Adrenal gland (tissue), 9 donors: ENCODE measurements at regions not wholly inside any gene's neighbourhood (a gene's known extent, or its start where the extent isn't known, plus 50 kb on each side); places are given as distances from the start of the nearest gene placed in this dataset.

Experiments
- DNase-seq, 7 donors: peaks; one replicate each; pipeline ENCODE4 v3.0.0-alpha.2; 2019 to 2020
- H3K27ac ChIP-seq, 5 donors: fragments of 200-600 bp; sonication (generic) in 4 of 5; 1 replicate in 3 of 5; 2 replicates in 2 of 5; pipeline versions ENCODE4 v1.5.1 to v1.8.0; 2016 to 2020; ENCODE audit warnings: mild to moderate bottlenecking in 1 of 5
- H3K27me3 ChIP-seq: fragments of 200-600 bp; 2 replicates; pipeline ENCODE4 v1.8.0; 2021
- H3K36me3 ChIP-seq, 2 donors: fragments of 200-600 bp; replicated peaks in 1 of 2; 1 replicate in 1 of 2; 2 replicates in 1 of 2; pipeline versions ENCODE4 v1.5.1 to v1.8.0; 2018 to 2022
- H3K4me1 ChIP-seq, 2 donors: fragments of 200-600 bp; replicated peaks in 1 of 2; 1 replicate in 1 of 2; 2 replicates in 1 of 2; pipeline versions ENCODE4 v1.5.1 to v1.8.0; 2018 to 2021
- H3K4me3 ChIP-seq, 4 donors: fragments of 200-600 bp; sonication (generic) in 3 of 4; one replicate each; pipeline ENCODE4 v1.5.1; 2016 to 2018
- H3K9me3 ChIP-seq, 3 donors: fragments of 200-600 bp; sonication (generic) in 1 of 3; replicated peaks in 1 of 3; 1 replicate in 2 of 3; 2 replicates in 1 of 3; pipeline versions ENCODE4 v1.5.1 to v1.8.0; 2016 to 2021
- POLR2A ChIP-seq, 2 donors: fragments of 450-650 bp; IDR thresholded peaks; one replicate each; pipeline ENCODE4 v1.6.1; 2017; ENCODE audit warnings: antibody characterized with exemption in 2 of 2, mild to moderate bottlenecking in 2 of 2, moderate library complexity in 1 of 2
- WGBS, 4 donors: extraction: QIAGEN DNeasy Blood & Tissue Kit in 2 of 4; methylation state at CpG; one replicate each; pipeline versions ENCODE4 v1.1.5 to v1.1.7; 2013 to 2017; 5-methylcytosine and 5-hydroxymethylcytosine counted together
- intact Hi-C, 2 donors: fragments of 100-400 bp; cut with DNase I; formaldehyde crosslinking; loops; one replicate each; pipeline versions ENCODE4 v1.14.1 to v1.15.0; 2022 to 2023
- TF ChIP-seq, protein P1 (sequence below), 6 experiments: fragments of 450-650 bp in 4 of 6; fragments of 200-600 bp in 2 of 6; sonication (generic) in 1 of 6; IDR thresholded peaks; 1 replicate in 5 of 6; 2 replicates in 1 of 6; pipeline versions ENCODE4 v1.5.1 to v1.8.0; 2016 to 2021; ENCODE audit warnings: antibody characterized with exemption in 6 of 6, mild to moderate bottlenecking in 2 of 6, moderate library complexity in 1 of 6
- donor health status: healthy with polysubstance abuse.
- donor health status: Bipolar disorder and iron deficiency.
- donor health status: DM: yes; HTN: yes; CAD: no.
- donor health status: DM: no; HTN: no; CAD: no.
- donor health status: DM: no; HTN: no; CAD: no.

DNA sequence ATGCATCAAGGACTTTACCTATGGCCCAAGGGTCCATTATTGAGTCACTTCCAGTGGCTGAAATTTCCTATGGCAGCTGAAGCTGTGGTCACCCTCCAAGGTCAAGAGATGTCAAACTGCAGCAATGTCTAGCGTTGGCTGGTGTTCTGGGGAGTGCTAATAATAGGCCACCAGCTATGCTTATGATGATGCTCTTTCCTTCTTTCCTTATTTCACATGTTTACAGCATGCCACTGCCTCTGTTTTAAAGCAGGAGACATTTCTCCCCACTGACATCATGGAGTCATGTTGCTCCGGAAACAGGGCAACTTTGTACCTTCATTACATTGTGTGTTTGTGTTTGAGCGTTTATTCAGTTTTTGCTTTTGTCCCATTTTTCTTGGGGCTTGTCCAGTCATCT lies 62.6 kb upstream of the CYYR1 start:
- WGBS, 4 donors = 59 to 79% (median 64%) methylated on average over 3 of the region's 3 CpGs
- intact Hi-C loops = no loop called here

DNA sequence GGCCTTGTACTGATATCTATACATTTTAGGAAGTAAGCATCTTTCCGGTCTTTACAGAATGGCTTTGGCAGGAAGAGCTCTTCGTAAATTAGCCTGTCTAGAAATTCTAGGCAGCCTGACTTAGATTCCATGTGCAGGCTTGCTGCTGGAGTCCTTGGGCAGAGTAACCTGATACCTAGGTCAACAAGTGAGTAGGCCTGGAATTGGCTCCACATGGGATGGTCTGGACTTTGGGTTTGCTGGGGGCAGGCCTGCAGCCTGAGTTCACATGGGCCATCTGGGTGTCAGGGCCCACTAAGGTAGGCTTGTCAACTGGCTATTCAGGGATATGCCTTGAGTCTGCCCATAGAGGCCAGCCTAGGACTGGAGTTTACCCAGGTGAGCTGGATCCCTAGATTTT lies 59.6 kb upstream of the CYYR1 start:
- Histone ChIP-seq H3K4me3 (no peak overlapping the region), H3K27me3 (no peaks in the 10 kb centered on the region), H3K36me3 (no peaks in the 10 kb centered on the region), H3K27ac (no peak overlapping the region), H3K9me3 (peaks cover 0 to 10% (median 0%) of the 10 kb centered on the region in 3 donors), H3K4me1 (no peaks in the 10 kb centered on the region)
- 63 to 76% (median 69%) methylated on average over 2 of the region's 2 CpGs for WGBS, 4 donors
- DNase-seq = no peak
- TF ChIP-seq, protein P1, sequence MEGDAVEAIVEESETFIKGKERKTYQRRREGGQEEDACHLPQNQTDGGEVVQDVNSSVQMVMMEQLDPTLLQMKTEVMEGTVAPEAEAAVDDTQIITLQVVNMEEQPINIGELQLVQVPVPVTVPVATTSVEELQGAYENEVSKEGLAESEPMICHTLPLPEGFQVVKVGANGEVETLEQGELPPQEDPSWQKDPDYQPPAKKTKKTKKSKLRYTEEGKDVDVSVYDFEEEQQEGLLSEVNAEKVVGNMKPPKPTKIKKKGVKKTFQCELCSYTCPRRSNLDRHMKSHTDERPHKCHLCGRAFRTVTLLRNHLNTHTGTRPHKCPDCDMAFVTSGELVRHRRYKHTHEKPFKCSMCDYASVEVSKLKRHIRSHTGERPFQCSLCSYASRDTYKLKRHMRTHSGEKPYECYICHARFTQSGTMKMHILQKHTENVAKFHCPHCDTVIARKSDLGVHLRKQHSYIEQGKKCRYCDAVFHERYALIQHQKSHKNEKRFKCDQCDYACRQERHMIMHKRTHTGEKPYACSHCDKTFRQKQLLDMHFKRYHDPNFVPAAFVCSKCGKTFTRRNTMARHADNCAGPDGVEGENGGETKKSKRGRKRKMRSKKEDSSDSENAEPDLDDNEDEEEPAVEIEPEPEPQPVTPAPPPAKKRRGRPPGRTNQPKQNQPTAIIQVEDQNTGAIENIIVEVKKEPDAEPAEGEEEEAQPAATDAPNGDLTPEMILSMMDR (IDR thresholded peaks at IDR 0.05) = no peak
- no peak for TF ChIP-seq POLR2A (IDR thresholded peaks at IDR 0.05)
- intact Hi-C loops = no loop called here

More for the DNA sequence above, 62.6 kb upstream of the CYYR1 start:
- H3K4me3 ChIP-seq = no peak overlapping the region
- no peak for TF ChIP-seq POLR2A (IDR thresholded peaks at IDR 0.05)
- TF ChIP-seq, protein P1 (IDR thresholded peaks at IDR 0.05) = no peak
- no peaks in the 10 kb centered on the region for H3K27me3 ChIP-seq
- peaks cover 0 to 10% (median 0%) of the 10 kb centered on the region in 3 donors for H3K9me3 ChIP-seq
- no peak overlapping the region for H3K27ac ChIP-seq
- DNase-seq = no peak
- no peaks in the 10 kb centered on the region for H3K36me3 ChIP-seq
- H3K4me1 ChIP-seq = no peaks in the 10 kb centered on the region

DNA sequence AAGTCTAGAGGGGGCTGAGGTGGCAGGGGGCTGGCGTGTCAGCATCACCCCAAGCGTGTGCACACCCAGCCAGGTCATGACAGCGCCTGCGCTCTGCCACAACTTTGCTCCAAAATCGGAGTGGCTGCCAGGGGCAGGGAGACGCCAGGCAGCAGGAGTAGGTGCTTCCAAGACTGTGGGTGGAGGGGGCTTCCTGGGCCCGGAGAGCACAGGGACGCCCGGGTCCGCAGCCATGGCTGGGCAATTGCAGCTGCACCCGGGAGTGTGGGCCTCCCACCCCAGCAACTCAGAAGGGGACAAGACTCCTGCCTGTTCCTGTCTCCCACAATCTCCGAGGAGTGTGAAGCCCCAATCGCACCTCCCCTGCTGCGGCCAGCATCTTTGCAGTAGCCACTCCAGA lies 53.1 kb upstream of the CYYR1 start:
- DNase-seq = no peak
- WGBS, 4 donors = 86 to 95% (median 90%) methylated on average over 8 to 14 of the region's 14 CpGs
- no peaks in the 10 kb centered on the region for H3K27me3 ChIP-seq
- TF ChIP-seq, protein P1 (IDR thresholded peaks at IDR 0.05) = no peak
- TF ChIP-seq POLR2A (IDR thresholded peaks at IDR 0.05) = no peak
- no peak overlapping the region for H3K4me3 ChIP-seq
- no peak overlapping the region for H3K27ac ChIP-seq
- no peaks in the 10 kb centered on the region for H3K36me3 ChIP-seq
- H3K9me3 ChIP-seq = no peaks in the 10 kb centered on the region
- H3K4me1 ChIP-seq = no peaks in the 10 kb centered on the region
- intact Hi-C loops = no loop called here

DNA sequence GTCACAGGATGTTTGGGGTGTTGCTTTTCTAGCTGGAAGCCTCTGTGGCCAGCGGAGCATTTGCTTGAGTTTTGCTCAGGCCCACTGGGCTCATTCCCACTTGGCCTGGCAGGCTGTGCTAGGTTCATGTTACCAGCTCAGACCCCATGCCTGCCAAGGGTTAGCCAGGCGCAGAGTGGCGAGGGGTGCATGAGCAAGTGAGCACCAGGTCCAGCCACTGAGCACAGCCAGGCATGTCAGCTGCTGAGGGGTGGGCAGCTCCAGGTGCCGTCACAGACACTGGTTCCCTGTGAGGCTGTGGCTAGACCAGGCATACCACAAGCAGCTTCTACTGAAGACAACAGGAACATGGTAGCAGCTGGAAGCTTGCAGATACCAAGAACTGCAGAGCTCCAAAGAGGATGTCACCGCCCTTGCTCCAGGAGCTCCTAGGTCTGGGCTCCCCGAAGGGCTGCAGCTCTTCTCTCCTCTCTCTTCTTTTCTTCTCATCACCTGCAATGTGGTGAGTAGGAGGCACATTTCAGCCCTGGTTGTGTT lies 52.0 kb upstream of the CYYR1 start:
- TF ChIP-seq, protein P1 (IDR thresholded peaks at IDR 0.05) = no peak
- TF ChIP-seq POLR2A (IDR thresholded peaks at IDR 0.05) = no peak
- Histone ChIP-seq H3K9me3 (no peaks in the 10 kb centered on the region), H3K36me3 (no peaks in the 10 kb centered on the region), H3K4me1 (no peaks in the 10 kb centered on the region), H3K27me3 (no peaks in the 10 kb centered on the region), H3K4me3 (no peak overlapping the region), H3K27ac (no peak overlapping the region)
- WGBS, 4 donors = 75 to 77% (median 77%) methylated on average over 3 to 6 of the region's 6 CpGs
- DNase-seq = no peak
- intact Hi-C loops = no loop called here
